Right atrium auricular region (tissue), 2 donors: ENCODE measurements at regions not wholly inside any gene's neighbourhood (a gene's known extent, or its start where the extent isn't known, plus 50 kb on each side); places are given as distances from the start of the nearest gene placed in this dataset.

Experiments used
- DNase-seq: peaks from one replicate; pipeline ENCODE4 v3.0.0-alpha.2; 2019; ENCODE audit warnings: low spot score
- H3K27ac ChIP-seq, 2 donors: fragments of 200-600 bp; sonication (generic); 1 replicate in 1 of 2; 2 replicates in 1 of 2; pipeline ENCODE4 v1.5.1; 2016 to 2019
- H3K27me3 ChIP-seq, 2 donors: fragments of 200-600 bp; sonication (generic); one replicate each; pipeline versions ENCODE4 v1.5.1 to v1.6.0; 2017 to 2019
- H3K36me3 ChIP-seq: fragments of 200-600 bp; sonication (generic); one replicate; pipeline ENCODE4 v1.5.1; 2016
- H3K4me1 ChIP-seq, 2 donors: fragments of 200-600 bp; sonication (generic); one replicate each; pipeline versions ENCODE4 v1.5.1 to v1.6.0; 2017 to 2019
- H3K4me3 ChIP-seq, 2 donors: fragments of 200-600 bp; sonication (generic); 1 replicate in 1 of 2; 2 replicates in 1 of 2; pipeline ENCODE4 v1.5.1; 2017 to 2019; ENCODE audit warnings: mild to moderate bottlenecking in 1 of 2, moderate library complexity in 1 of 2
- H3K9me3 ChIP-seq, 2 donors: fragments of 200-600 bp; sonication (generic); one replicate each; pipeline ENCODE4 v1.5.1; 2019
- CTCF ChIP-seq, 2 donors: fragments of 200-600 bp; sonication (generic); IDR thresholded peaks; one replicate each; pipeline ENCODE4 v1.5.1; 2019; ENCODE audit warnings: antibody characterized with exemption in 2 of 2

GRCh38 chr6:63434943-63435342 is 115.2 kb upstream of the LGSN start:
- Histone ChIP-seq H3K9me3 (no peaks in the 10 kb centered on the region), H3K36me3 (no peaks in the 10 kb centered on the region), H3K27me3 (no peaks in the 10 kb centered on the region), H3K4me3 (no peak overlapping the region), H3K4me1 (no peaks in the 10 kb centered on the region), H3K27ac (no peak overlapping the region)
- no peak for DNase-seq
- TF ChIP-seq CTCF (IDR thresholded peaks at IDR 0.05), result no peak

- no peaks in the 10 kb centered on the region for H3K9me3 ChIP-seq
- no peak for TF ChIP-seq CTCF (IDR thresholded peaks at IDR 0.05)
- no peak overlapping the region for H3K27ac ChIP-seq
- H3K4me1 ChIP-seq, result no peaks in the 10 kb centered on the region
- H3K27me3 ChIP-seq, result no peaks in the 10 kb centered on the region
- H3K4me3 ChIP-seq, result no peak overlapping the region
- no peaks in the 10 kb centered on the region for H3K36me3 ChIP-seq
- DNase-seq, result no peak
Measured at GRCh38 chr6:63436356-63436755, 116.6 kb upstream of the LGSN start.

DNA sequence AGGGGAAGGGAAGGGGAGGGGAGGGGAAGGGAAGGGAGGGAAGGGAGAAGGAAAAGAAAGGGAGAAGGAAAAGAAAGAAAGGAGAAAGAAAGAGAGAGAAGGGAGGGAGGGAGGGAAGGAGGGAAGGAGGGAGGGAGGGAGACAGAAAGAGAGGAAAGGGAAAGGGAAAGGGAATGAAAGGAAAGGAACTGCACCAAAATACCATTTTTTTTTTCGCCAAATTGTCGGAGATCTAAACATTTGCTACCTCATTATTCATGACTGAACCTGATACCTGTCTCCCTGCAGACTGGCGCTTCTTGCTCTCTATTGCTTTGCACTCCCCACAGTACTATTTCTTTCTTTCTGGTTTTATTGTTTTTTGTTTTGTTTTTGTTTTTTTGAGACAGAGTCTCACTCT is 117.3 kb upstream of the LGSN start:
- Histone ChIP-seq H3K9me3 (no peaks in the 10 kb centered on the region), H3K36me3 (no peaks in the 10 kb centered on the region), H3K27ac (no peak overlapping the region), H3K27me3 (no peaks in the 10 kb centered on the region), H3K4me3 (no peak overlapping the region), H3K4me1 (no peaks in the 10 kb centered on the region)
- no peak for TF ChIP-seq CTCF (IDR thresholded peaks at IDR 0.05)
- DNase-seq, result no peak

DNA sequence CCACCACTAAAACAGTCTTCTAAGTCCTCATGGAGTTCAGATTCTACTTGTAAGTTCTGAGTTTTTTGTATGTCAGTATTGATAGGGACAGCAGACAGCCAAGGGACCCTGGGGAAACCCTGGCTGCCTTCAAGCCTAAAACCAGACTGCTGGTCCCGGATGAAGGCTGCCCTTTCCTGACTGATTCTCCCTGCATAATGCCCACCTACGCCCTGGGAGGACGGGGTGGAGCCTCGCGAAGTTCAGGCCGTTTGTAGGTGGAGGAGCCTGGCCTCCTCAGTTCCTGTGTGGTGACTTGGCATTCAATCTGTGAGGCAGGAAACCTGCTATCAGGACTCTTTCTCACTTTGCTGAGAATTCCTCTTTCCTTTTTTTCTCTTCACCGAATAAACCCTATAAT is 120.3 kb upstream of the LGSN start:
- DNase-seq, result no peak
- TF ChIP-seq CTCF (IDR thresholded peaks at IDR 0.05), result no peak
- Histone ChIP-seq H3K27ac (no peak overlapping the region), H3K4me1 (no peaks in the 10 kb centered on the region), H3K27me3 (no peaks in the 10 kb centered on the region), H3K36me3 (no peaks in the 10 kb centered on the region), H3K4me3 (no peak overlapping the region), H3K9me3 (no peaks in the 10 kb centered on the region)

- Histone ChIP-seq H3K36me3 (no peaks in the 10 kb centered on the region), H3K9me3 (no peaks in the 10 kb centered on the region), H3K27me3 (no peaks in the 10 kb centered on the region), H3K4me3 (no peak overlapping the region), H3K27ac (no peak overlapping the region), H3K4me1 (no peaks in the 10 kb centered on the region)
- no peak for TF ChIP-seq CTCF (IDR thresholded peaks at IDR 0.05)
- DNase-seq, result no peak
Measured at GRCh38 chr6:63440594-63440993, 120.8 kb upstream of the LGSN start.

DNA sequence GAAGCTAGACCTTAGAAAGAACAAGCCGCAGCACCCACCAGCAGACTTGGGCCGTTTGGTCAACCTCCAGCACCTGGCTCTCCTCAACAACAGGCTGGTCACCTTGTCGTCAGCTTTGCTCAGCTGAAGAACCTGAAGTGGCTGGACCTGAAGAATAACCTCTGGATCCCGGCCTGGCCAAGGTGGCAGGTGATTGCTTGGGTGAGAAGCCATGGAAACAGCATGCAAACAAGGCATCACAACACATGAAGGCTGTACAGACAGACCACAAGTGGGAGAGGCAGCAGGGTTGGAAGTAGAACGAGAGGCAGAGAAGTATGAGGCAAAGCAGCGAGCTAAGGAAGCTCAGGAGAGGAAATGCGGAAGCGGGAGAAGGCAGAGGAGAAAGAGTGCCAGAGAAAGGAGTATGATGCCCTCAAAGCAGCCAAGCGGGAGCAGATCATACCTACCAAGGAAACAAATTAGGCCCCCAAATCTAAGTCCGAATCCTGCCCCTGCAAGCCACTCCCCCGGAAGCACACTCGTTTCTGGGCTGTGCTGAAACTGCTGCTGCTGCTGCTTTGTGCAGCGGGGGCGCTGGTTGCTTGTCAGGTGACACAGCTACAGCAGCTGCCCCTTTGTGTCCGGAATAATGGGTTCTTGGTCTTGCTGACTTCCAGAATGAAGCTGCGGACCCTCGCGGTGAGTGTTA is 121.6 kb upstream of the LGSN start:
- Histone ChIP-seq H3K4me3 (no peak overlapping the region), H3K27ac (no peak overlapping the region), H3K9me3 (no peaks in the 10 kb centered on the region), H3K36me3 (no peaks in the 10 kb centered on the region), H3K4me1 (no peaks in the 10 kb centered on the region), H3K27me3 (no peaks in the 10 kb centered on the region)
- no peak for DNase-seq
- TF ChIP-seq CTCF (IDR thresholded peaks at IDR 0.05), result no peak
